ENCODE measurements at regions not wholly inside any gene's neighbourhood (a gene's known extent, or its start where the extent isn't known, plus 50 kb on each side); places are given as distances from the start of the nearest gene placed in this dataset.

GRCh38 chr3:94258851-94259250, 196.0 kb downstream of the NSUN3 start:
- no peak for DNase-seq (ENCODE audit: low read depth)

- no peak for DNase-seq (ENCODE audit: low read depth)
These were observed 196.4 kb downstream of the NSUN3 start for GRCh38 chr3:94259291-94259690.

- no peak for DNase-seq (ENCODE audit: low read depth)
These were observed 206.9 kb downstream of the NSUN3 start for GRCh38 chr3:94269763-94270162.

- no peak for DNase-seq (ENCODE audit: low read depth)
These were observed 209.2 kb downstream of the NSUN3 start for GRCh38 chr3:94272016-94272415.

GRCh38 chr3:94280958-94281357, 218.1 kb downstream of the NSUN3 start:
- no peak for DNase-seq (ENCODE audit: low read depth)

GRCh38 chr3:94285872-94286271, 223.0 kb downstream of the NSUN3 start:
- no peak for DNase-seq (ENCODE audit: low read depth)

- DNase-seq (ENCODE audit: low read depth) = no peak
These were observed 228.8 kb downstream of the NSUN3 start for GRCh38 chr3:94291686-94292085.

- DNase-seq (ENCODE audit: low read depth) = no peak
These were observed 229.3 kb downstream of the NSUN3 start for GRCh38 chr3:94292151-94292550.

- no peak for DNase-seq (ENCODE audit: low read depth)
These were observed 230.9 kb downstream of the NSUN3 start for GRCh38 chr3:94293793-94294195.

GRCh38 chr3:94294806-94295205, 231.9 kb downstream of the NSUN3 start:
- DNase-seq (ENCODE audit: low read depth) = no peak

- DNase-seq (ENCODE audit: low read depth) = no peak
These were observed 236.9 kb downstream of the NSUN3 start for GRCh38 chr3:94299716-94300115.

- DNase-seq (ENCODE audit: low read depth) = no peak
These were observed 238.5 kb downstream of the NSUN3 start for GRCh38 chr3:94301366-94301765.

- no peak for DNase-seq (ENCODE audit: low read depth)
These were observed 240.4 kb downstream of the NSUN3 start for GRCh38 chr3:94303266-94303665.

- peak; percentile 0 for DNase-seq (ENCODE audit: low read depth)
These were observed 241.0 kb downstream of the NSUN3 start for GRCh38 chr3:94303897-94304296.

- DNase-seq (ENCODE audit: low read depth) = no peak
These were observed 242.1 kb downstream of the NSUN3 start for GRCh38 chr3:94304954-94305353.

- DNase-seq (ENCODE audit: low read depth) = no peak
These were observed 243.2 kb downstream of the NSUN3 start for GRCh38 chr3:94305835-94306611.

GRCh38 chr3:94307588-94307987, 244.7 kb downstream of the NSUN3 start:
- DNase-seq (ENCODE audit: low read depth) = no peak

GRCh38 chr3:94308767-94309166, 245.9 kb downstream of the NSUN3 start:
- DNase-seq (ENCODE audit: low read depth) = no peak

- DNase-seq (ENCODE audit: low read depth) = no peak
These were observed 247.7 kb downstream of the NSUN3 start for GRCh38 chr3:94310341-94311135.

GRCh38 chr3:94311651-94312050, 248.8 kb downstream of the NSUN3 start:
- no peak for DNase-seq (ENCODE audit: low read depth)

- no peak for DNase-seq (ENCODE audit: low read depth)
These were observed 251.5 kb downstream of the NSUN3 start for GRCh38 chr3:94314218-94314883.

- DNase-seq (ENCODE audit: low read depth) = no peak
These were observed 254.2 kb downstream of the NSUN3 start for GRCh38 chr3:94317017-94317416.

- DNase-seq (ENCODE audit: low read depth) = no peak
These were observed 260.7 kb downstream of the NSUN3 start for GRCh38 chr3:94323596-94323995.
